Hepatocyte (in vitro differentiated cells): ENCODE measurements at regions not wholly inside any gene's neighbourhood (a gene's known extent, or its start where the extent isn't known, plus 50 kb on each side); places are given as distances from the start of the nearest gene placed in this dataset.

Experiments used
- DNase-seq: peaks from one replicate; pipeline ENCODE4 v3.0.0-alpha.2; 2016; ENCODE audit warnings: low spot score
- H2AFZ ChIP-seq: fragments of 200-600 bp; sonication (generic); 2 replicates; pipeline ENCODE4 v1.6.0; 2016; ENCODE audit warnings: antibody characterized with exemption, mild to moderate bottlenecking
- H3K27ac ChIP-seq: fragments of 200-600 bp; sonication (generic); 2 replicates; pipeline ENCODE4 v1.5.1; 2016; ENCODE audit warnings: mild to moderate bottlenecking
- H3K27me3 ChIP-seq: fragments of 200-600 bp; sonication (generic); 2 replicates; pipeline ENCODE4 v1.6.1; 2016
- H3K36me3 ChIP-seq: fragments of 200-600 bp; sonication (generic); replicated peaks from 2 replicates; pipeline ENCODE4 v1.5.1; 2016; ENCODE audit warnings: low read depth; ENCODE audit not compliant: insufficient read depth
- H3K4me1 ChIP-seq: fragments of 200-600 bp; sonication (generic); 2 replicates; pipeline ENCODE4 v1.5.1; 2016; ENCODE audit warnings: mild to moderate bottlenecking, moderate library complexity; ENCODE audit not compliant: insufficient read depth
- H3K4me2 ChIP-seq: fragments of 200-600 bp; sonication (generic); 2 replicates; pipeline ENCODE4 v1.6.0; 2016
- H3K4me3 ChIP-seq: fragments of 200-600 bp; sonication (generic); 2 replicates; pipeline ENCODE4 v1.5.1; 2016; ENCODE audit warnings: mild to moderate bottlenecking
- H3K79me2 ChIP-seq: fragments of 200-600 bp; sonication (generic); 2 replicates; pipeline ENCODE4 v1.6.0; 2017; ENCODE audit warnings: mild to moderate bottlenecking
- H3K9me2 ChIP-seq: fragments of 200-600 bp; sonication (generic); replicated peaks from 2 replicates; pipeline ENCODE4 v1.6.0; 2017; ENCODE audit warnings: mild to moderate bottlenecking; ENCODE audit not compliant: insufficient read depth
- H3K9me3 ChIP-seq: fragments of 200-600 bp; sonication (generic); 2 replicates; pipeline ENCODE4 v1.5.1; 2016; ENCODE audit warnings: low read depth, mild to moderate bottlenecking
- H4K20me1 ChIP-seq: fragments of 200-600 bp; sonication (generic); 2 replicates; pipeline ENCODE4 v1.6.0; 2016; ENCODE audit warnings: mild to moderate bottlenecking; ENCODE audit not compliant: insufficient read depth, poor library complexity, severe bottlenecking
- CTCF ChIP-seq: fragments of 200-600 bp; sonication (generic); IDR thresholded peaks from 2 replicates; pipeline ENCODE4 v1.5.1; 2016; ENCODE audit warnings: antibody characterized with exemption, mild to moderate bottlenecking; ENCODE audit not compliant: poor library complexity
- EZH2 ChIP-seq: fragments of 200-600 bp; sonication (generic); IDR thresholded peaks from 2 replicates; pipeline ENCODE4 v1.6.1; 2016; ENCODE audit warnings: antibody characterized with exemption, mild to moderate bottlenecking, borderline replicate concordance
- EZH2phosphoT487 ChIP-seq: fragments of 200-600 bp; sonication (generic); IDR thresholded peaks from one replicate; pipeline ENCODE4 v1.6.1; 2018; ENCODE audit warnings: antibody characterized with exemption, mild to moderate bottlenecking, low read depth, moderate library complexity; ENCODE audit not compliant: unreplicated experiment, severe bottlenecking
- WGBS: methylation state at CpG from one replicate; pipeline ENCODE4 v1.1.6; 2016; ENCODE audit warnings: low lambda C conversion rate; ENCODE audit errors: missing lambda C conversion rate; 5-methylcytosine and 5-hydroxymethylcytosine counted together

GRCh38 chr18:44568342-44568741, 112.3 kb upstream of the SETBP1 start:
- DNase-seq: no peak
- 67% methylated on average over 2 of the region's 2 CpGs for WGBS

DNA sequence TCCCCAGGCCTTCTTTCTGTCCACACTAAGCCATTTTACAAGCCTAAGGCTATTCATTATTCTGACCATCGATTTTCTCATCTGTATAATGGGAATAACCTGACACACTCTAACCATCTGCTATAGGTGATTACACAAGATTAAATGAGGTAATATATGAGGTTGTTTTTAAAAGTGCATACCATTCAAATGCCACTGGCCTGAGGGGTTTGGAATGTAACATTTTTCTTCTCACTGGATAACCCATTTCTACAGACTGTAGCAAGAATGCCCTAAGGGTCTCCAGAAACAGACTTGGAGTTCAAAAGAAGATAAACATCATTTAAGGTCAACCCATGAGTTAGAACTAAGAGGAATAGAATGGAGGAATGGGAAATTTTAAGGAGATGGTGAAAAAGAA, 111.7 kb upstream of the SETBP1 start:
- Histone ChIP-seq H2AFZ (no peak overlapping the region), H3K9me2 (no peaks in the 10 kb centered on the region), H4K20me1 (no peaks in the 10 kb centered on the region), H3K36me3 (no peaks in the 10 kb centered on the region), H3K27ac (no peak overlapping the region), H3K79me2 (no peaks in the 10 kb centered on the region), H3K9me3 (no peaks in the 10 kb centered on the region), H3K27me3 (no peaks in the 10 kb centered on the region), H3K4me2 (no peak overlapping the region), H3K4me1 (no peaks in the 10 kb centered on the region), H3K4me3 (no peak overlapping the region)
- no peak for DNase-seq
- WGBS: 77% methylated on average over 1 of the region's 1 CpG
- TF ChIP-seq CTCF (no peak), EZH2 (no peak), EZH2phosphoT487 (no peak)

More at GRCh38 chr18:44568342-44568741, 112.3 kb upstream of the SETBP1 start:
- TF ChIP-seq EZH2phosphoT487 (no peak), CTCF (no peak), EZH2 (no peak)
- no peaks in the 10 kb centered on the region for H4K20me1 ChIP-seq
- H3K9me3 ChIP-seq: no peaks in the 10 kb centered on the region
- no peaks in the 10 kb centered on the region for H3K27me3 ChIP-seq
- H3K79me2 ChIP-seq: no peaks in the 10 kb centered on the region
- no peaks in the 10 kb centered on the region for H3K36me3 ChIP-seq
- H3K27ac ChIP-seq: no peak overlapping the region
- no peaks in the 10 kb centered on the region for H3K4me1 ChIP-seq
- H3K4me3 ChIP-seq: no peak overlapping the region
- H2AFZ ChIP-seq: no peak overlapping the region
- no peaks in the 10 kb centered on the region for H3K9me2 ChIP-seq
- no peak overlapping the region for H3K4me2 ChIP-seq

DNA sequence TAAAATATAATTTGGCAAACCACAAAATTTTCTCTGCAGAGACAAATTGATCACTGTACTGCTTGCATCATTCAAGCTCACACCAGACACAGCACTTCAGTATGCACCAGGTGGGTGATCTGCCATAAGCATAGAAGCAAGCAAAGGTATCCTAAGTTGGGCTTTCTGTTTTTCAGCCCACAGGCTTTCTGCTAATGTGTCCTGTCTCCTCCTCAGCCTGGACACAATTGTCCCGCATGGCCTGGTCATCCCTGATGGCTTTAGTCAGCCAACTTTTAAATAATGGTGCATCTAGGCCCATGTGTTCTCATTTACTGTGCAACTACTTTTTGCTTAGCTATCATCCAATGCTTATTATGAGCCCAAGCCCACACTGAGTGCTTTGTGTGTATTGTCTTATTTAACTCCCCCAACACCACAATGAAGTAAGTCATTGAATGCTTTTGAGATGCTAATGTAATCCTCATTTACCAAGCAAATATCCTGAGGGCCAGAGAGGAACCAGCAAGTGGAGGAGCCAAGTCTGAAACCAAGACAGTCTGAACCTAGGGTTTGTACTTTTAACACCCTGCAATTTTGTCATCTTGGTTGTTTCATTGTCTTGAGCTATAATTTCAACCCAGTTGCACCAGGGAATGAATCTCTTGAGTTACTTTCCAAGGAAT, 111.2 kb upstream of the SETBP1 start:
- no peak for DNase-seq
- no peak overlapping the region for H3K4me3 ChIP-seq
- 94% methylated on average over 1 of the region's 1 CpG for WGBS
- no peaks in the 10 kb centered on the region for H3K79me2 ChIP-seq
- H2AFZ ChIP-seq: no peak overlapping the region
- TF ChIP-seq EZH2 (no peak), CTCF (no peak), EZH2phosphoT487 (no peak)
- H3K9me2 ChIP-seq: no peaks in the 10 kb centered on the region
- H3K27me3 ChIP-seq: no peaks in the 10 kb centered on the region
- no peak overlapping the region for H3K4me2 ChIP-seq
- H3K36me3 ChIP-seq: no peaks in the 10 kb centered on the region
- no peaks in the 10 kb centered on the region for H4K20me1 ChIP-seq
- H3K9me3 ChIP-seq: no peaks in the 10 kb centered on the region
- H3K4me1 ChIP-seq: no peaks in the 10 kb centered on the region
- H3K27ac ChIP-seq: no peak overlapping the region
